GM23338 (cell line): ENCODE measurements at regions not wholly inside any gene's neighbourhood (a gene's known extent, or its start where the extent isn't known, plus 50 kb on each side); places are given as distances from the start of the nearest gene placed in this dataset.

ENCODE experiments used
- EZH2 ChIP-seq: fragments of 200-600 bp; sonication (generic); IDR thresholded peaks from one replicate; pipeline ENCODE4 v1.8.0; 2017; ENCODE audit warnings: antibody characterized with exemption, mild to moderate bottlenecking, low read depth; ENCODE audit not compliant: unreplicated experiment
- JUNB ChIP-seq: IDR thresholded peaks from one replicate; pipeline ENCODE4 v1.6.1; 2016; ENCODE audit warnings: antibody characterized with exemption; ENCODE audit not compliant: unreplicated experiment
- POLR2AphosphoS5 ChIP-seq: IDR thresholded peaks from 2 replicates; pipeline ENCODE4 v1.6.1; 2016; ENCODE audit warnings: antibody characterized with exemption, low read depth
- ZNF114 ChIP-seq: fragments of 250-450 bp; sonication (Bioruptor Pico); IDR thresholded peaks from 2 replicates; pipeline ENCODE4 v1.5.0; 2020; ENCODE audit warnings: mild to moderate bottlenecking, moderate library complexity
- ZNF331 ChIP-seq: fragments of 250-450 bp; sonication (Bioruptor Pico); IDR thresholded peaks from 2 replicates; pipeline ENCODE4 v1.5.0; 2020; ENCODE audit warnings: low read depth, mild to moderate bottlenecking, moderate library complexity
- TF ChIP-seq, protein P1 (sequence below), 2 experiments: fragments of 200-600 bp in 1 of 2; sonication (generic) in 1 of 2; conservative IDR thresholded peaks; 2 replicates each; pipeline versions ENCODE4 v1.5.1 to v1.6.1; 2016 to 2017; ENCODE audit warnings: antibody characterized with exemption in 2 of 2, low read depth in 2 of 2, mild to moderate bottlenecking in 2 of 2, moderate library complexity in 1 of 2
- TF ChIP-seq, protein P2 (sequence below): IDR thresholded peaks from one replicate; pipeline ENCODE4 v1.6.1; 2018; ENCODE audit warnings: antibody characterized with exemption; ENCODE audit not compliant: unreplicated experiment

DNA sequence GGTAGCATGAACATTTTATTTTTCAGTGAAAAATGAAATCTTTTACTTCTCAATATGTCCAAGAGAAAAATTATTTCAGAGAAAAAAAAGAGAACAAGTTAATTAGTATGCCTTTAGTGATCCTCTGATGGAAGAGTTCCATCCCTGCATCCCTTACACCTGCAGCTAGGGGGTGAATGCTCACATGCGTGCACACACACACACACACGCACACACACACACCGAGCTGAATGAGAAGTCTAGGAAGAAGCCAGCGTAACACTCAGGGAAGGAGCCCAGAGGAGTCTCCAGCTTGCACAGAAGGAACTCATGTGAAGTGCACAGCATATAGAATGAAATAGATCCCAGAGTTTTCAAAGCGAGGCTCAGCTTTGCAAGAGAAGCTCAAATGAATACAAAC is 510.5 kb downstream of the IRS2 start:
- TF ChIP-seq, protein P1, sequence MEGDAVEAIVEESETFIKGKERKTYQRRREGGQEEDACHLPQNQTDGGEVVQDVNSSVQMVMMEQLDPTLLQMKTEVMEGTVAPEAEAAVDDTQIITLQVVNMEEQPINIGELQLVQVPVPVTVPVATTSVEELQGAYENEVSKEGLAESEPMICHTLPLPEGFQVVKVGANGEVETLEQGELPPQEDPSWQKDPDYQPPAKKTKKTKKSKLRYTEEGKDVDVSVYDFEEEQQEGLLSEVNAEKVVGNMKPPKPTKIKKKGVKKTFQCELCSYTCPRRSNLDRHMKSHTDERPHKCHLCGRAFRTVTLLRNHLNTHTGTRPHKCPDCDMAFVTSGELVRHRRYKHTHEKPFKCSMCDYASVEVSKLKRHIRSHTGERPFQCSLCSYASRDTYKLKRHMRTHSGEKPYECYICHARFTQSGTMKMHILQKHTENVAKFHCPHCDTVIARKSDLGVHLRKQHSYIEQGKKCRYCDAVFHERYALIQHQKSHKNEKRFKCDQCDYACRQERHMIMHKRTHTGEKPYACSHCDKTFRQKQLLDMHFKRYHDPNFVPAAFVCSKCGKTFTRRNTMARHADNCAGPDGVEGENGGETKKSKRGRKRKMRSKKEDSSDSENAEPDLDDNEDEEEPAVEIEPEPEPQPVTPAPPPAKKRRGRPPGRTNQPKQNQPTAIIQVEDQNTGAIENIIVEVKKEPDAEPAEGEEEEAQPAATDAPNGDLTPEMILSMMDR (conservative IDR thresholded peaks at IDR 0.05; ENCODE audit: low read depth in 2 of 2), result peak; percentile 37 to 48
- TF ChIP-seq POLR2AphosphoS5 (no peak), ZNF114 (no peak), JUNB (no peak), EZH2 (no peak), ZNF331 (CRISPR knock-in tag) (no peak)
- TF ChIP-seq, protein P2, sequence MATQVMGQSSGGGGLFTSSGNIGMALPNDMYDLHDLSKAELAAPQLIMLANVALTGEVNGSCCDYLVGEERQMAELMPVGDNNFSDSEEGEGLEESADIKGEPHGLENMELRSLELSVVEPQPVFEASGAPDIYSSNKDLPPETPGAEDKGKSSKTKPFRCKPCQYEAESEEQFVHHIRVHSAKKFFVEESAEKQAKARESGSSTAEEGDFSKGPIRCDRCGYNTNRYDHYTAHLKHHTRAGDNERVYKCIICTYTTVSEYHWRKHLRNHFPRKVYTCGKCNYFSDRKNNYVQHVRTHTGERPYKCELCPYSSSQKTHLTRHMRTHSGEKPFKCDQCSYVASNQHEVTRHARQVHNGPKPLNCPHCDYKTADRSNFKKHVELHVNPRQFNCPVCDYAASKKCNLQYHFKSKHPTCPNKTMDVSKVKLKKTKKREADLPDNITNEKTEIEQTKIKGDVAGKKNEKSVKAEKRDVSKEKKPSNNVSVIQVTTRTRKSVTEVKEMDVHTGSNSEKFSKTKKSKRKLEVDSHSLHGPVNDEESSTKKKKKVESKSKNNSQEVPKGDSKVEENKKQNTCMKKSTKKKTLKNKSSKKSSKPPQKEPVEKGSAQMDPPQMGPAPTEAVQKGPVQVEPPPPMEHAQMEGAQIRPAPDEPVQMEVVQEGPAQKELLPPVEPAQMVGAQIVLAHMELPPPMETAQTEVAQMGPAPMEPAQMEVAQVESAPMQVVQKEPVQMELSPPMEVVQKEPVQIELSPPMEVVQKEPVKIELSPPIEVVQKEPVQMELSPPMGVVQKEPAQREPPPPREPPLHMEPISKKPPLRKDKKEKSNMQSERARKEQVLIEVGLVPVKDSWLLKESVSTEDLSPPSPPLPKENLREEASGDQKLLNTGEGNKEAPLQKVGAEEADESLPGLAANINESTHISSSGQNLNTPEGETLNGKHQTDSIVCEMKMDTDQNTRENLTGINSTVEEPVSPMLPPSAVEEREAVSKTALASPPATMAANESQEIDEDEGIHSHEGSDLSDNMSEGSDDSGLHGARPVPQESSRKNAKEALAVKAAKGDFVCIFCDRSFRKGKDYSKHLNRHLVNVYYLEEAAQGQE, result no peak
